ENCODE measurements at regions not wholly inside any gene's neighbourhood (a gene's known extent, or its start where the extent isn't known, plus 50 kb on each side); places are given as distances from the start of the nearest gene placed in this dataset.

- no peak for DNase-seq (ENCODE audit: low read depth)
Measured at GRCh38 chr10:125399289-125399688, 238.9 kb upstream of the CTBP2 start.

GRCh38 chr10:125398270-125398669 lies 237.9 kb upstream of the CTBP2 start:
- DNase-seq (ENCODE audit: low read depth) = no peak

- no peak for DNase-seq (ENCODE audit: low read depth)
Measured at GRCh38 chr10:125397608-125398007, 237.2 kb upstream of the CTBP2 start.

- DNase-seq (ENCODE audit: low read depth) = peak; percentile 47
Measured at GRCh38 chr10:125396676-125397075, 236.3 kb upstream of the CTBP2 start.

- DNase-seq (ENCODE audit: low read depth) = no peak
Measured at GRCh38 chr10:125392609-125393008, 232.2 kb upstream of the CTBP2 start.

- DNase-seq (ENCODE audit: low read depth) = no peak
Measured at GRCh38 chr10:125392154-125392553, 231.8 kb upstream of the CTBP2 start.

- DNase-seq (ENCODE audit: low read depth) = no peak
Measured at GRCh38 chr10:125389648-125390047, 229.3 kb upstream of the CTBP2 start.

- no peak for DNase-seq (ENCODE audit: low read depth)
Measured at GRCh38 chr10:125379592-125379991, 219.2 kb upstream of the CTBP2 start.

- DNase-seq (ENCODE audit: low read depth) = peak; percentile 6
Measured at GRCh38 chr10:125377368-125377767, 217.0 kb upstream of the CTBP2 start.

GRCh38 chr10:125375210-125375609 lies 214.8 kb upstream of the CTBP2 start:
- DNase-seq (ENCODE audit: low read depth) = peak; percentile 11

- DNase-seq (ENCODE audit: low read depth) = no peak
Measured at GRCh38 chr10:125373546-125373945, 213.2 kb upstream of the CTBP2 start.

- no peak for DNase-seq (ENCODE audit: low read depth)
Measured at GRCh38 chr10:125370578-125370977, 210.2 kb upstream of the CTBP2 start.

- no peak for DNase-seq (ENCODE audit: low read depth)
Measured at GRCh38 chr10:125369382-125370326, 209.3 kb upstream of the CTBP2 start.

- no peak for DNase-seq (ENCODE audit: low read depth)
Measured at GRCh38 chr10:125368146-125368545, 207.8 kb upstream of the CTBP2 start.

GRCh38 chr10:125363791-125364190 lies 203.4 kb upstream of the CTBP2 start:
- no peak for DNase-seq (ENCODE audit: low read depth)

- no peak for DNase-seq (ENCODE audit: low read depth)
Measured at GRCh38 chr10:125362950-125363349, 202.6 kb upstream of the CTBP2 start.

- no peak for DNase-seq (ENCODE audit: low read depth)
Measured at GRCh38 chr10:125359401-125359800, 199.0 kb upstream of the CTBP2 start.

GRCh38 chr10:125355657-125356056 lies 195.3 kb upstream of the CTBP2 start:
- no peak for DNase-seq (ENCODE audit: low read depth)

GRCh38 chr10:125350519-125350918 lies 190.2 kb upstream of the CTBP2 start:
- DNase-seq (ENCODE audit: low read depth) = no peak

GRCh38 chr10:125348536-125348935 lies 188.2 kb upstream of the CTBP2 start:
- no peak for DNase-seq (ENCODE audit: low read depth)

GRCh38 chr10:125344573-125345171 lies 184.3 kb upstream of the CTBP2 start:
- DNase-seq (ENCODE audit: low read depth) = no peak

- DNase-seq (ENCODE audit: low read depth) = no peak
Measured at GRCh38 chr10:125343983-125344382, 183.6 kb upstream of the CTBP2 start.

GRCh38 chr10:125343118-125343925 lies 183.0 kb upstream of the CTBP2 start:
- DNase-seq (ENCODE audit: low read depth) = peak; percentile 40

Data from EH (cell line).